ENCODE measurements at regions not wholly inside any gene's neighbourhood (a gene's known extent, or its start where the extent isn't known, plus 50 kb on each side); places are given as distances from the start of the nearest gene placed in this dataset.

- DNase-seq: no peak
Observed at GRCh38 chr18:77524909-77525308, 275.3 kb downstream of the GALR1 start.

GRCh38 chr18:77526962-77527361 lies 277.3 kb downstream of the GALR1 start:
- DNase-seq: no peak

GRCh38 chr18:77528872-77529271 lies 279.2 kb downstream of the GALR1 start:
- no peak for DNase-seq

- DNase-seq: no peak
Observed at GRCh38 chr18:77529492-77530176, 280.0 kb downstream of the GALR1 start.

- no peak for DNase-seq
Observed at GRCh38 chr18:77530732-77531131, 281.1 kb downstream of the GALR1 start.

- no peak for DNase-seq
Observed at GRCh38 chr18:77539860-77540259, 290.2 kb downstream of the GALR1 start.

- no peak for DNase-seq
Observed at GRCh38 chr18:77544792-77545191, 295.1 kb downstream of the GALR1 start.

- DNase-seq: no peak
Observed at GRCh38 chr18:77547757-77548156, 298.1 kb downstream of the GALR1 start.

GRCh38 chr18:77548790-77549420 lies 299.3 kb downstream of the GALR1 start:
- DNase-seq: no peak

- no peak for DNase-seq
Observed at GRCh38 chr18:77550625-77551024, 301.0 kb downstream of the GALR1 start.

GRCh38 chr18:77551055-77551454 lies 301.4 kb downstream of the GALR1 start:
- DNase-seq: no peak

GRCh38 chr18:77552945-77553344 lies 303.3 kb downstream of the GALR1 start:
- no peak for DNase-seq

GRCh38 chr18:77554061-77554460 lies 304.4 kb downstream of the GALR1 start:
- no peak for DNase-seq

GRCh38 chr18:77557046-77557587 lies 307.5 kb downstream of the GALR1 start:
- no peak for DNase-seq

- DNase-seq: no peak
Observed at GRCh38 chr18:77559274-77559910, 309.7 kb downstream of the GALR1 start.

GRCh38 chr18:77560341-77560992 lies 310.8 kb downstream of the GALR1 start:
- no peak for DNase-seq

GRCh38 chr18:77566604-77567003 lies 317.0 kb downstream of the GALR1 start:
- no peak for DNase-seq

GRCh38 chr18:77567205-77567604 lies 317.6 kb downstream of the GALR1 start:
- no peak for DNase-seq

- DNase-seq: no peak
Observed at GRCh38 chr18:77571743-77572142, 322.1 kb downstream of the GALR1 start.

GRCh38 chr18:77572537-77572936 lies 322.9 kb downstream of the GALR1 start:
- no peak for DNase-seq

- no peak for DNase-seq
Observed at GRCh38 chr18:77573571-77573970, 323.9 kb downstream of the GALR1 start.

GRCh38 chr18:77590943-77591515 lies 341.4 kb downstream of the GALR1 start:
- DNase-seq: no peak

GRCh38 chr18:77597726-77598125 lies 348.1 kb downstream of the GALR1 start:
- DNase-seq: no peak

All from activated T-cell treated with anti-CD3 and anti-CD28 coated beads, Interleukin-2, amount 50 U/mL, for 1 hour (primary cell).